Mesendoderm (in vitro differentiated cells): ENCODE measurements at regions not wholly inside any gene's neighbourhood (a gene's known extent, or its start where the extent isn't known, plus 50 kb on each side); places are given as distances from the start of the nearest gene placed in this dataset.
"Not testable (repeated sequence)": the region's sequence is repeated elsewhere in the genome, so short reads cannot be mapped to it uniquely, and the experiment has no call there.

Experiments used
- DNase-seq: peaks from one replicate; pipeline ENCODE4 v3.0.0; 2013
- H2AK5ac ChIP-seq: 2 replicates; pipeline ENCODE4 v1.6.1; 2013; ENCODE audit warnings: low read length, inconsistent platforms
- H2BK120ac ChIP-seq: 2 replicates; pipeline ENCODE4 v1.6.1; 2013; ENCODE audit warnings: low read depth, mild to moderate bottlenecking, low read length, moderate library complexity, mixed read lengths
- H2BK15ac ChIP-seq: replicated peaks from 2 replicates; pipeline ENCODE4 v1.6.1; 2013; ENCODE audit warnings: low read depth, mild to moderate bottlenecking, moderate library complexity
- H2BK5ac ChIP-seq: 2 replicates; pipeline ENCODE4 v1.6.1; 2013; ENCODE audit warnings: low read length, inconsistent platforms
- H3K18ac ChIP-seq: 2 replicates; pipeline ENCODE4 v1.6.1; 2013; ENCODE audit warnings: mild to moderate bottlenecking, low read length, mixed read lengths
- H3K23ac ChIP-seq: one replicate; pipeline ENCODE4 v1.6.1; 2013; ENCODE audit warnings: low read length
- H3K27ac ChIP-seq: 2 replicates; pipeline ENCODE4 v1.5.1; 2013; ENCODE audit warnings: low read depth, mild to moderate bottlenecking, inconsistent platforms, low read length, moderate library complexity
- H3K27me3 ChIP-seq: 2 replicates; pipeline ENCODE4 v1.6.1; 2013; ENCODE audit warnings: low read length, control low read depth, mild to moderate bottlenecking, inconsistent platforms; ENCODE audit not compliant: insufficient read depth, poor library complexity
- H3K36me3 ChIP-seq: 2 replicates; pipeline ENCODE4 v1.6.1; 2013; ENCODE audit warnings: low read length, inconsistent platforms; ENCODE audit not compliant: control insufficient read depth, insufficient read depth
- H3K4ac ChIP-seq: one replicate; pipeline ENCODE4 v1.6.1; 2013; ENCODE audit warnings: low read depth, mild to moderate bottlenecking, low read length, moderate library complexity
- H3K4me1 ChIP-seq: 2 replicates; pipeline ENCODE4 v1.6.1; 2013; ENCODE audit warnings: low read depth, low read length, inconsistent platforms; ENCODE audit not compliant: control insufficient read depth
- H3K4me2 ChIP-seq: 2 replicates; pipeline ENCODE4 v1.6.1; 2013; ENCODE audit warnings: low read length
- H3K4me3 ChIP-seq: 2 replicates; pipeline ENCODE4 v1.5.1; 2013; ENCODE audit warnings: mild to moderate bottlenecking, low read length
- H3K56ac ChIP-seq: one replicate; pipeline ENCODE4 v1.6.1; 2013; ENCODE audit warnings: low read length
- H3K79me1 ChIP-seq: 2 replicates; pipeline ENCODE4 v1.6.1; 2013; ENCODE audit warnings: low read length, inconsistent platforms
- H3K79me2 ChIP-seq: 2 replicates; pipeline ENCODE4 v1.6.1; 2013; ENCODE audit warnings: mild to moderate bottlenecking, low read length; ENCODE audit not compliant: control insufficient read depth, insufficient read depth
- H3K9ac ChIP-seq: 2 replicates; pipeline ENCODE4 v1.6.1; 2013; ENCODE audit warnings: low read length, inconsistent platforms
- H4K5ac ChIP-seq: one replicate; pipeline ENCODE4 v1.6.1; 2013; ENCODE audit warnings: low read length
- H4K8ac ChIP-seq: one replicate; pipeline ENCODE4 v1.6.1; 2013; ENCODE audit warnings: low read depth, mild to moderate bottlenecking, control low read depth, low read length, moderate library complexity
- WGBS: extraction: QIAGEN DNeasy Blood & Tissue Kit; methylation state at CpG from one replicate; pipeline ENCODE4 v1.1.7; 2013; ENCODE audit warnings: low lambda C conversion rate, missing lambda C conversion rate; ENCODE audit not compliant: insufficient coverage; ENCODE audit errors: extremely low coverage; 5-methylcytosine and 5-hydroxymethylcytosine counted together

GRCh38 chrX:122224137-122224536 is 959.9 kb upstream of the GRIA3 start:
- not testable (repeated sequence) for H3K4me3 ChIP-seq, H3K23ac ChIP-seq, H3K4ac ChIP-seq, H4K5ac ChIP-seq, H3K36me3 ChIP-seq, H2BK120ac ChIP-seq, H2BK5ac ChIP-seq, H3K79me2 ChIP-seq, H3K4me1 ChIP-seq, H3K27me3 ChIP-seq, H3K56ac ChIP-seq, H4K8ac ChIP-seq, H3K79me1 ChIP-seq, H2BK15ac ChIP-seq, H3K27ac ChIP-seq, DNase-seq, H3K4me2 ChIP-seq, H2AK5ac ChIP-seq, H3K18ac ChIP-seq
- no CpG with 5 or more reads among the region's 9 CpGs for WGBS
- peak overlapping the region; percentile 42 for H3K9ac ChIP-seq

GRCh38 chrX:122238801-122239200 is 945.3 kb upstream of the GRIA3 start:
- no peak overlapping the region for H3K56ac ChIP-seq
- no peak overlapping the region for H2BK120ac ChIP-seq
- H2BK15ac ChIP-seq, result no peak overlapping the region
- H3K18ac ChIP-seq, result no peak overlapping the region
- no peak overlapping the region for H4K8ac ChIP-seq
- no peaks in the 10 kb centered on the region for H3K79me2 ChIP-seq
- no peaks in the 10 kb centered on the region for H3K36me3 ChIP-seq
- no peak overlapping the region for H3K9ac ChIP-seq
- no peak overlapping the region for H2BK5ac ChIP-seq
- H4K5ac ChIP-seq, result no peak overlapping the region
- no peak overlapping the region for H2AK5ac ChIP-seq
- H3K4ac ChIP-seq, result no peak overlapping the region
- no peaks in the 10 kb centered on the region for H3K79me1 ChIP-seq
- no peaks in the 10 kb centered on the region for H3K27me3 ChIP-seq
- no peak for DNase-seq
- H3K4me3 ChIP-seq, result no peak overlapping the region
- no peaks in the 10 kb centered on the region for H3K4me1 ChIP-seq
- no peak overlapping the region for H3K4me2 ChIP-seq
- no peak overlapping the region for H3K27ac ChIP-seq
- no peak overlapping the region for H3K23ac ChIP-seq

GRCh38 chrX:122241959-122242358 is 942.1 kb upstream of the GRIA3 start:
- no peak overlapping the region for H3K56ac ChIP-seq
- no peak overlapping the region for H3K23ac ChIP-seq
- DNase-seq, result no peak
- no peak overlapping the region for H4K5ac ChIP-seq
- no peak overlapping the region for H2BK120ac ChIP-seq
- no peak overlapping the region for H3K27ac ChIP-seq
- no peaks in the 10 kb centered on the region for H3K27me3 ChIP-seq
- no peak overlapping the region for H3K4me3 ChIP-seq
- no peak overlapping the region for H3K4ac ChIP-seq
- no CpG with 5 or more reads among the region's 7 CpGs for WGBS
- no peak overlapping the region for H3K4me2 ChIP-seq
- no peaks in the 10 kb centered on the region for H3K79me2 ChIP-seq
- no peaks in the 10 kb centered on the region for H3K79me1 ChIP-seq
- no peak overlapping the region for H2BK15ac ChIP-seq
- no peak overlapping the region for H4K8ac ChIP-seq
- no peak overlapping the region for H3K18ac ChIP-seq
- H2BK5ac ChIP-seq, result no peak overlapping the region
- H3K9ac ChIP-seq, result no peak overlapping the region
- no peaks in the 10 kb centered on the region for H3K36me3 ChIP-seq
- H2AK5ac ChIP-seq, result no peak overlapping the region
- H3K4me1 ChIP-seq, result no peaks in the 10 kb centered on the region

GRCh38 chrX:122244080-122244479 is 940.0 kb upstream of the GRIA3 start:
- H3K79me2 ChIP-seq, result no peaks in the 10 kb centered on the region
- no CpG with 5 or more reads among the region's 2 CpGs for WGBS
- no peak for DNase-seq

GRCh38 chrX:122245175-122245574 is 938.9 kb upstream of the GRIA3 start:
- H3K4me1 ChIP-seq, result no peaks in the 10 kb centered on the region
- H2BK120ac ChIP-seq, result no peak overlapping the region
- H4K8ac ChIP-seq, result no peak overlapping the region
- no peak overlapping the region for H2AK5ac ChIP-seq
- H3K56ac ChIP-seq, result no peak overlapping the region
- no peak overlapping the region for H3K4ac ChIP-seq
- no peaks in the 10 kb centered on the region for H3K79me2 ChIP-seq
- H3K18ac ChIP-seq, result no peak overlapping the region
- H3K79me1 ChIP-seq, result no peaks in the 10 kb centered on the region
- H2BK15ac ChIP-seq, result no peak overlapping the region
- no peak overlapping the region for H3K4me3 ChIP-seq
- H3K27me3 ChIP-seq, result no peaks in the 10 kb centered on the region
- no peak overlapping the region for H3K9ac ChIP-seq
- no peaks in the 10 kb centered on the region for H3K36me3 ChIP-seq
- H3K4me2 ChIP-seq, result no peak overlapping the region
- no peak overlapping the region for H2BK5ac ChIP-seq
- H3K27ac ChIP-seq, result no peak overlapping the region
- DNase-seq, result no peak
- H4K5ac ChIP-seq, result no peak overlapping the region
- H3K23ac ChIP-seq, result no peak overlapping the region

More at GRCh38 chrX:122244080-122244479, 940.0 kb upstream of the GRIA3 start:
- Histone ChIP-seq H3K4me2 (no peak overlapping the region), H3K23ac (no peak overlapping the region), H3K4me3 (no peak overlapping the region), H4K8ac (no peak overlapping the region), H4K5ac (no peak overlapping the region), H2BK120ac (no peak overlapping the region), H2BK5ac (no peak overlapping the region), H3K4me1 (no peaks in the 10 kb centered on the region), H3K4ac (no peak overlapping the region), H3K18ac (no peak overlapping the region), H2BK15ac (no peak overlapping the region), H3K27me3 (no peaks in the 10 kb centered on the region), H3K56ac (no peak overlapping the region), H3K79me1 (no peaks in the 10 kb centered on the region), H3K27ac (no peak overlapping the region), H3K36me3 (no peaks in the 10 kb centered on the region), H3K9ac (no peak overlapping the region), H2AK5ac (no peak overlapping the region)

- no CpG with 5 or more reads among the region's 2 CpGs for WGBS
- no peaks in the 10 kb centered on the region for H3K4me1 ChIP-seq
- H3K23ac ChIP-seq, result no peak overlapping the region
- H3K4me2 ChIP-seq, result no peak overlapping the region
- H3K9ac ChIP-seq, result no peak overlapping the region
- no peak overlapping the region for H3K18ac ChIP-seq
- H3K79me1 ChIP-seq, result no peaks in the 10 kb centered on the region
- no peak for DNase-seq
- H4K8ac ChIP-seq, result no peak overlapping the region
- no peak overlapping the region for H3K4ac ChIP-seq
- no peak overlapping the region for H2BK5ac ChIP-seq
- H3K56ac ChIP-seq, result no peak overlapping the region
- no peak overlapping the region for H4K5ac ChIP-seq
- H3K79me2 ChIP-seq, result no peaks in the 10 kb centered on the region
- H3K36me3 ChIP-seq, result no peaks in the 10 kb centered on the region
- H3K27ac ChIP-seq, result no peak overlapping the region
- H3K4me3 ChIP-seq, result no peak overlapping the region
- H3K27me3 ChIP-seq, result no peaks in the 10 kb centered on the region
- no peak overlapping the region for H2AK5ac ChIP-seq
- H2BK120ac ChIP-seq, result no peak overlapping the region
- no peak overlapping the region for H2BK15ac ChIP-seq
Measured at GRCh38 chrX:122245943-122246342, 938.1 kb upstream of the GRIA3 start.
